K562 (cell line): ENCODE measurements at regions not wholly inside any gene's neighbourhood (a gene's known extent, or its start where the extent isn't known, plus 50 kb on each side); places are given as distances from the start of the nearest gene placed in this dataset.

Experiments
- ATAC-seq: fragments of 200-7000 bp; cut with Tn5 transposase; 3 replicates; pipeline ENCODE4 v1.9.1; 2020; ENCODE audit warnings: moderate library complexity
- BruUV-seq: library from RNA; stranded (reverse); fragments of 400-500 nt; replicated peaks from 2 replicates; lab custom pipeline; 2021; lab: Mats Ljungman, UMichigan
- CTCF ChIA-PET: fragments of 300-600 bp; formaldehyde crosslinking; extraction: SDS; loops from one replicate; lab custom pipeline; 2021; ENCODE audit warnings: low intra/inter-chr PET ratio; lab: Yijun Ruan, JAX
- POLR2A ChIA-PET: fragments of 300-600, 350-650 bp; sonication (Branson Sonifier 250); formaldehyde crosslinking; extraction: SDS; loops from one replicate; lab custom pipeline; 2021; ENCODE audit warnings: antibody characterized with exemption, inconsistent platforms; lab: Yijun Ruan, JAX
- DNase-seq, 4 experiments: peaks; one replicate each; pipeline versions ENCODE4 v3.0.0 to v3.0.0-alpha.2; 2011 to 2018; ENCODE audit warnings: low spot score in 3 of 4, mixed read lengths in 3 of 4; ENCODE audit errors: extremely low read depth in 1 of 4
- FAIRE-seq: peaks from 2 replicates; lab custom pipeline; 2011; peaks lifted over from hg19 to GRCh38; lab: Jason Lieb, UNC
- H2AFZ ChIP-seq: 2 replicates; pipeline ENCODE4 v1.6.0; 2011; ENCODE audit warnings: low read depth, low read length, control low read depth, inconsistent platforms
- H3K27ac ChIP-seq: fragments of 200-600 bp; 3 replicates; pipeline ENCODE4 v1.8.0; 2011; ENCODE audit warnings: low read depth, mild to moderate bottlenecking, control low read depth, inconsistent platforms, low read length, moderate library complexity, mixed read lengths; ENCODE audit errors: extremely low read depth
- H3K27me3 ChIP-seq, 2 experiments: fragments of 300-600 bp in 1 of 2; 2 replicates in 1 of 2; 3 replicates in 1 of 2; pipeline versions ENCODE4 v1.6.0 to v1.8.0; 2011; ENCODE audit warnings: inconsistent platforms in 2 of 2, low read length in 2 of 2, mild to moderate bottlenecking in 1 of 2, mixed read lengths in 1 of 2, moderate library complexity in 1 of 2; ENCODE audit not compliant: control insufficient read depth in 2 of 2, insufficient read depth in 2 of 2
- H3K36me3 ChIP-seq: fragments of 300-600 bp; 3 replicates; pipeline ENCODE4 v1.8.0; 2011; ENCODE audit warnings: mild to moderate bottlenecking, low read length, inconsistent platforms; ENCODE audit not compliant: control insufficient read depth, insufficient read depth
- H3K4me1 ChIP-seq, 2 experiments: fragments of 200-600 bp in 1 of 2; replicated peaks in 1 of 2; 2 replicates in 1 of 2; 3 replicates in 1 of 2; pipeline versions ENCODE4 v1.5.1 to v1.8.0; 2011; ENCODE audit warnings: inconsistent platforms in 2 of 2, low read length in 2 of 2, mild to moderate bottlenecking in 1 of 2, mixed read lengths in 1 of 2, moderate library complexity in 1 of 2; ENCODE audit not compliant: control insufficient read depth in 2 of 2, insufficient read depth in 2 of 2
- H3K4me2 ChIP-seq: 2 replicates; pipeline ENCODE4 v1.6.1; 2011; ENCODE audit warnings: low read length, control low read depth, inconsistent platforms, mixed read lengths; ENCODE audit not compliant: insufficient read depth
- H3K4me3 ChIP-seq: fragments of 200-600 bp; sonication (generic), shearing (Covaris generic); 2 replicates; pipeline ENCODE4 v1.5.1; 2016; ENCODE audit warnings: control low read depth, inconsistent platforms
- H3K79me2 ChIP-seq: fragments of 200-600 bp; 3 replicates; pipeline ENCODE4 v1.8.0; 2011; ENCODE audit warnings: low read length, inconsistent platforms; ENCODE audit not compliant: control insufficient read depth, insufficient read depth
- H3K9ac ChIP-seq, 2 experiments: 2 replicates each; pipeline versions ENCODE4 v1.6.0 to v1.6.1; 2011; ENCODE audit warnings: low read depth in 2 of 2, low read length in 2 of 2, control low read depth in 1 of 2, inconsistent platforms in 1 of 2, mild to moderate bottlenecking in 1 of 2, mixed read lengths in 1 of 2; ENCODE audit not compliant: insufficient read depth in 1 of 2
- H3K9me1 ChIP-seq: one replicate; pipeline ENCODE4 v1.6.0; 2011; ENCODE audit warnings: inconsistent platforms, mild to moderate bottlenecking, low read length, moderate library complexity; ENCODE audit not compliant: control insufficient read depth, insufficient read depth
- H3K9me3 ChIP-seq: replicated peaks from 2 replicates; pipeline ENCODE4 v1.5.1; 2011; ENCODE audit warnings: low read depth, low read length, inconsistent platforms; ENCODE audit not compliant: control insufficient read depth, insufficient read depth
- H4K20me1 ChIP-seq: replicated peaks from 2 replicates; pipeline ENCODE4 v1.6.1; 2011; ENCODE audit warnings: low read length, inconsistent platforms, mixed read lengths; ENCODE audit not compliant: control insufficient read depth, insufficient read depth
- CBFA2T3 ChIP-seq: fragments of 450-650 bp; IDR thresholded peaks from 2 replicates; pipeline ENCODE4 v1.6.1; 2017
- CLOCK ChIP-seq: fragments of 250-450 bp; sonication (Bioruptor Pico); IDR thresholded peaks from 2 replicates; pipeline ENCODE4 v1.4.0; 2020; ENCODE audit warnings: mild to moderate bottlenecking, moderate library complexity, borderline replicate concordance
- ESRRB ChIP-seq: fragments of 250-450 bp; sonication (Bioruptor Pico); IDR thresholded peaks from 2 replicates; pipeline ENCODE4 v1.5.0; 2020; ENCODE audit warnings: mild to moderate bottlenecking, moderate library complexity, borderline replicate concordance
- ETS2 ChIP-seq: IDR thresholded peaks from 2 replicates; pipeline ENCODE4 v1.6.1; 2016; ENCODE audit warnings: borderline replicate concordance, missing genetic modification characterization, mild to moderate bottlenecking, moderate library complexity, missing compliant biosample characterization; ENCODE audit not compliant: poor library complexity, severe bottlenecking
- FOXK2 ChIP-seq, 2 experiments: fragments of 450-650 bp; IDR thresholded peaks in 1 of 2; conservative IDR thresholded peaks in 1 of 2; 2 replicates each; pipeline ENCODE4 v1.6.1; 2016; ENCODE audit warnings: low read depth in 2 of 2, mild to moderate bottlenecking in 1 of 2
- HNRNPL ChIP-seq: fragments of 200-400 bp; formaldehyde crosslinking; IDR thresholded peaks from 2 replicates; pipeline ENCODE4 v1.6.1; 2017; ENCODE audit warnings: low read depth, mild to moderate bottlenecking, low read length
- POLR2AphosphoS5 ChIP-seq: IDR thresholded peaks from 2 replicates; pipeline ENCODE4 v1.6.1; 2011; ENCODE audit warnings: mild to moderate bottlenecking, low read depth, low read length, moderate library complexity; ENCODE audit not compliant: control insufficient read depth, insufficient read depth
- PREB ChIP-seq: sonication (generic); formaldehyde crosslinking; IDR thresholded peaks from 2 replicates; pipeline ENCODE4 v1.8.1; 2023; ENCODE audit warnings: mild to moderate bottlenecking, missing genetic modification reagents
- SMARCA5 ChIP-seq: fragments of 450-650 bp; IDR thresholded peaks from 2 replicates; pipeline ENCODE4 v1.6.1; 2016
- U2AF2 ChIP-seq: fragments of 200-400 bp; formaldehyde crosslinking; optimal IDR thresholded peaks from 2 replicates; pipeline ENCODE3; 2017; ENCODE audit warnings: low read depth, mild to moderate bottlenecking, low read length
- ZNF124 ChIP-seq: sonication (generic); formaldehyde crosslinking; IDR thresholded peaks from 2 replicates; pipeline ENCODE4 v1.8.1; 2022; ENCODE audit warnings: missing genetic modification reagents
- ZNF551 ChIP-seq: fragments of 250-450 bp; sonication (Bioruptor Pico); IDR thresholded peaks from 2 replicates; pipeline ENCODE4 v1.5.0; 2021; ENCODE audit warnings: mild to moderate bottlenecking, moderate library complexity
- ZNF586 ChIP-seq: fragments of 450-650 bp; formaldehyde crosslinking; conservative IDR thresholded peaks from 2 replicates; pipeline ENCODE4 v1.4.0; 2020; ENCODE audit warnings: mild to moderate bottlenecking, moderate library complexity
- ZNF592 ChIP-seq: fragments of 450-650 bp; IDR thresholded peaks from 2 replicates; pipeline ENCODE4 v1.6.1; 2017; ENCODE audit warnings: antibody characterized with exemption, mild to moderate bottlenecking
- WGBS: fragments of 100-300 bp; shearing (Covaris generic); methylation state at CpG from one replicate; pipeline ENCODE4 v1.1.6; 2016; ENCODE audit warnings: low coverage, mixed read lengths; ENCODE audit not compliant: insufficient coverage; ENCODE audit errors: missing lambda C conversion rate; 5-methylcytosine and 5-hydroxymethylcytosine counted together
- in situ Hi-C: fragments of 300-500 bp; cut with MboI; formaldehyde crosslinking; loops from 4 replicates; pipeline ENCODE4 v1.15.0; 2018; ENCODE audit warnings: inconsistent platforms, mixed read lengths
- intact Hi-C: fragments of 100-400 bp; cut with micrococcal nuclease; formaldehyde crosslinking; loops from 2 replicates; pipeline ENCODE4 v1.14.2; 2022

GRCh38 chr15:29170521-29170920 is 99.1 kb downstream of the NSMCE3 start:
- Histone ChIP-seq H4K20me1 (no peaks in the 10 kb centered on the region; the same call in 1 of the 2 replicates), H2AFZ (no peak overlapping the region), H3K4me2 (no peak overlapping the region), H3K36me3 (no peaks in the 10 kb centered on the region), H3K9me3 (no peaks in the 10 kb centered on the region; the same call in 1 of the 2 replicates), H3K9me1 (no peaks in the 10 kb centered on the region), H3K79me2 (no peaks in the 10 kb centered on the region), H3K9ac (no peak overlapping the region), H3K27me3 (peaks cover 17 to 31% of the 10 kb centered on the region in 2 experiments; a peak in 4 of 5 replicates), H3K4me3 (no peak overlapping the region), H3K27ac (no peak overlapping the region), H3K4me1 (no peaks in the 10 kb centered on the region)
- in situ Hi-C loops = no loop called here
- intact Hi-C loops = no loop called here
- POLR2A ChIA-PET = no interaction called here
- DNase-seq = no peak
- no peak for ATAC-seq
- 0% methylated on average over 3 of the region's 3 CpGs for WGBS
- no peak for FAIRE-seq
- no TSS peak for BruUV-seq
- CTCF ChIA-PET = no interaction called here
- no peak for TF ChIP-seq ETS2 (tag)
- TF ChIP-seq ZNF586 = no peak
- TF ChIP-seq ESRRB = no peak
- no peak for TF ChIP-seq SMARCA5
- TF ChIP-seq CBFA2T3 = no peak
- no peak for TF ChIP-seq CLOCK
- no peak for TF ChIP-seq POLR2AphosphoS5
- TF ChIP-seq ZNF124 (CRISPR knock-in tag) = no peak
- no peak for TF ChIP-seq ZNF551 (CRISPR knock-in tag)
- no peak for TF ChIP-seq PREB
- TF ChIP-seq FOXK2 (conservative IDR thresholded peaks at IDR 0.05 in 1 of 2, IDR thresholded peaks at IDR 0.05 in 1 of 2; ENCODE audit: low read depth in 2 of 2) = no peak
- no peak for TF ChIP-seq HNRNPL
- no peak for TF ChIP-seq ZNF592
- no peak for TF ChIP-seq U2AF2
